ENCODE measurements at regions not wholly inside any gene's neighbourhood (a gene's known extent, or its start where the extent isn't known, plus 50 kb on each side); places are given as distances from the start of the nearest gene placed in this dataset.

- peak; percentile 83 for TF ChIP-seq BCL6 (CRISPR knock-in tag; IDR thresholded peaks at IDR 0.05)
- TF ChIP-seq EHMT2 (IDR thresholded peaks at IDR 0.05; ENCODE audit: borderline replicate concordance, low read depth, low read length), result peak; percentile 51; the same call in 1 of the 2 replicates
- no peak for TF ChIP-seq ZNF512B (CRISPR knock-in tag; IDR thresholded peaks at IDR 0.05; ENCODE audit: borderline replicate concordance)
- TF ChIP-seq ZNF3 (CRISPR knock-in tag; IDR thresholded peaks at IDR 0.05), result no peak
- TF ChIP-seq PHF5A (CRISPR knock-in tag; IDR thresholded peaks at IDR 0.05; ENCODE audit: low read depth, unreplicated experiment), result no peak
- TF ChIP-seq PCBP1 (IDR thresholded peaks at IDR 0.05; ENCODE audit: borderline replicate concordance, low read depth, low read length), result no peak
- TF ChIP-seq, protein P1, sequence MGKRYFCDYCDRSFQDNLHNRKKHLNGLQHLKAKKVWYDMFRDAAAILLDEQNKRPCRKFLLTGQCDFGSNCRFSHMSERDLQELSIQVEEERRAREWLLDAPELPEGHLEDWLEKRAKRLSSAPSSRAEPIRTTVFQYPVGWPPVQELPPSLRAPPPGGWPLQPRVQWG (CRISPR knock-in tag; IDR thresholded peaks at IDR 0.05; ENCODE audit: borderline replicate concordance, low read depth), result no peak
- TF ChIP-seq, protein P2, sequence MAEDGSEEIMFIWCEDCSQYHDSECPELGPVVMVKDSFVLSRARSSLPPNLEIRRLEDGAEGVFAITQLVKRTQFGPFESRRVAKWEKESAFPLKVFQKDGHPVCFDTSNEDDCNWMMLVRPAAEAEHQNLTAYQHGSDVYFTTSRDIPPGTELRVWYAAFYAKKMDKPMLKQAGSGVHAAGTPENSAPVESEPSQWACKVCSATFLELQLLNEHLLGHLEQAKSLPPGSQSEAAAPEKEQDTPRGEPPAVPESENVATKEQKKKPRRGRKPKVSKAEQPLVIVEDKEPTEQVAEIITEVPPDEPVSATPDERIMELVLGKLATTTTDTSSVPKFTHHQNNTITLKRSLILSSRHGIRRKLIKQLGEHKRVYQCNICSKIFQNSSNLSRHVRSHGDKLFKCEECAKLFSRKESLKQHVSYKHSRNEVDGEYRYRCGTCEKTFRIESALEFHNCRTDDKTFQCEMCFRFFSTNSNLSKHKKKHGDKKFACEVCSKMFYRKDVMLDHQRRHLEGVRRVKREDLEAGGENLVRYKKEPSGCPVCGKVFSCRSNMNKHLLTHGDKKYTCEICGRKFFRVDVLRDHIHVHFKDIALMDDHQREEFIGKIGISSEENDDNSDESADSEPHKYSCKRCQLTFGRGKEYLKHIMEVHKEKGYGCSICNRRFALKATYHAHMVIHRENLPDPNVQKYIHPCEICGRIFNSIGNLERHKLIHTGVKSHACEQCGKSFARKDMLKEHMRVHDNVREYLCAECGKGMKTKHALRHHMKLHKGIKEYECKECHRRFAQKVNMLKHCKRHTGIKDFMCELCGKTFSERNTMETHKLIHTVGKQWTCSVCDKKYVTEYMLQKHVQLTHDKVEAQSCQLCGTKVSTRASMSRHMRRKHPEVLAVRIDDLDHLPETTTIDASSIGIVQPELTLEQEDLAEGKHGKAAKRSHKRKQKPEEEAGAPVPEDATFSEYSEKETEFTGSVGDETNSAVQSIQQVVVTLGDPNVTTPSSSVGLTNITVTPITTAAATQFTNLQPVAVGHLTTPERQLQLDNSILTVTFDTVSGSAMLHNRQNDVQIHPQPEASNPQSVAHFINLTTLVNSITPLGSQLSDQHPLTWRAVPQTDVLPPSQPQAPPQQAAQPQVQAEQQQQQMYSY (CRISPR knock-in tag; IDR thresholded peaks at IDR 0.05), result peak; percentile 95
- TF ChIP-seq YY1 (IDR thresholded peaks at IDR 0.05; ENCODE audit: insufficient read depth, insufficient replicate concordance, low read depth, low read length), result no peak
- TF ChIP-seq ZNF720 (CRISPR knock-in tag; IDR thresholded peaks at IDR 0.05), result no peak
- TF ChIP-seq ZNF20 (CRISPR knock-in tag; IDR thresholded peaks at IDR 0.05), result no peak
- TF ChIP-seq CCDC6 (CRISPR knock-in tag; IDR thresholded peaks at IDR 0.05), result no peak
- TF ChIP-seq, protein P3, sequence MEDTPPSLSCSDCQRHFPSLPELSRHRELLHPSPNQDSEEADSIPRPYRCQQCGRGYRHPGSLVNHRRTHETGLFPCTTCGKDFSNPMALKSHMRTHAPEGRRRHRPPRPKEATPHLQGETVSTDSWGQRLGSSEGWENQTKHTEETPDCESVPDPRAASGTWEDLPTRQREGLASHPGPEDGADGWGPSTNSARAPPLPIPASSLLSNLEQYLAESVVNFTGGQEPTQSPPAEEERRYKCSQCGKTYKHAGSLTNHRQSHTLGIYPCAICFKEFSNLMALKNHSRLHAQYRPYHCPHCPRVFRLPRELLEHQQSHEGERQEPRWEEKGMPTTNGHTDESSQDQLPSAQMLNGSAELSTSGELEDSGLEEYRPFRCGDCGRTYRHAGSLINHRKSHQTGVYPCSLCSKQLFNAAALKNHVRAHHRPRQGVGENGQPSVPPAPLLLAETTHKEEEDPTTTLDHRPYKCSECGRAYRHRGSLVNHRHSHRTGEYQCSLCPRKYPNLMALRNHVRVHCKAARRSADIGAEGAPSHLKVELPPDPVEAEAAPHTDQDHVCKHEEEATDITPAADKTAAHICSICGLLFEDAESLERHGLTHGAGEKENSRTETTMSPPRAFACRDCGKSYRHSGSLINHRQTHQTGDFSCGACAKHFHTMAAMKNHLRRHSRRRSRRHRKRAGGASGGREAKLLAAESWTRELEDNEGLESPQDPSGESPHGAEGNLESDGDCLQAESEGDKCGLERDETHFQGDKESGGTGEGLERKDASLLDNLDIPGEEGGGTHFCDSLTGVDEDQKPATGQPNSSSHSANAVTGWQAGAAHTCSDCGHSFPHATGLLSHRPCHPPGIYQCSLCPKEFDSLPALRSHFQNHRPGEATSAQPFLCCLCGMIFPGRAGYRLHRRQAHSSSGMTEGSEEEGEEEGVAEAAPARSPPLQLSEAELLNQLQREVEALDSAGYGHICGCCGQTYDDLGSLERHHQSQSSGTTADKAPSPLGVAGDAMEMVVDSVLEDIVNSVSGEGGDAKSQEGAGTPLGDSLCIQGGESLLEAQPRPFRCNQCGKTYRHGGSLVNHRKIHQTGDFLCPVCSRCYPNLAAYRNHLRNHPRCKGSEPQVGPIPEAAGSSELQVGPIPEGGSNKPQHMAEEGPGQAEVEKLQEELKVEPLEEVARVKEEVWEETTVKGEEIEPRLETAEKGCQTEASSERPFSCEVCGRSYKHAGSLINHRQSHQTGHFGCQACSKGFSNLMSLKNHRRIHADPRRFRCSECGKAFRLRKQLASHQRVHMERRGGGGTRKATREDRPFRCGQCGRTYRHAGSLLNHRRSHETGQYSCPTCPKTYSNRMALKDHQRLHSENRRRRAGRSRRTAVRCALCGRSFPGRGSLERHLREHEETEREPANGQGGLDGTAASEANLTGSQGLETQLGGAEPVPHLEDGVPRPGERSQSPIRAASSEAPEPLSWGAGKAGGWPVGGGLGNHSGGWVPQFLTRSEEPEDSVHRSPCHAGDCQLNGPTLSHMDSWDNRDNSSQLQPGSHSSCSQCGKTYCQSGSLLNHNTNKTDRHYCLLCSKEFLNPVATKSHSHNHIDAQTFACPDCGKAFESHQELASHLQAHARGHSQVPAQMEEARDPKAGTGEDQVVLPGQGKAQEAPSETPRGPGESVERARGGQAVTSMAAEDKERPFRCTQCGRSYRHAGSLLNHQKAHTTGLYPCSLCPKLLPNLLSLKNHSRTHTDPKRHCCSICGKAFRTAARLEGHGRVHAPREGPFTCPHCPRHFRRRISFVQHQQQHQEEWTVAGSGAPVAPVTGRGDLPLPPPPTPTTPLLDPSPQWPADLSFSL (CRISPR knock-in tag; IDR thresholded peaks at IDR 0.05), result no peak
- peak; percentile 90 for TF ChIP-seq RCOR2 (CRISPR knock-in tag; IDR thresholded peaks at IDR 0.05)
- TF ChIP-seq ZSCAN29 (CRISPR knock-in tag; conservative IDR thresholded peaks at IDR 0.05), result no peak
These were observed 215.9 kb downstream of the IRS1 start (continued) for GRCh38 chr2:226583715-226584114.
